Endothelial cell of umbilical vein (primary cell): ENCODE measurements at regions not wholly inside any gene's neighbourhood (a gene's known extent, or its start where the extent isn't known, plus 50 kb on each side); places are given as distances from the start of the nearest gene placed in this dataset.

Experiments
- BruUV-seq: library from RNA; stranded (reverse); fragments of 400-500 nt; replicated peaks from 2 replicates; lab custom pipeline; 2021; lab: Mats Ljungman, UMichigan
- CTCF ChIA-PET: fragments of 300-600, 350-600 bp; sonication (Branson Sonifier 250); formaldehyde crosslinking; loops from one replicate; lab custom pipeline; 2021; ENCODE audit warnings: antibody characterized with exemption, inconsistent platforms; lab: Charles Lee
- POLR2A ChIA-PET: fragments of 300-600, 350-600 bp; sonication (Branson Sonifier 250); formaldehyde crosslinking; loops from one replicate; lab custom pipeline; 2021; ENCODE audit warnings: antibody characterized with exemption, inconsistent platforms; lab: Charles Lee
- DNase-seq: peaks from one replicate; pipeline ENCODE4 v3.0.0-alpha.2; 2011; ENCODE audit warnings: low read depth, low spot score
- FAIRE-seq: peaks from 2 replicates; lab custom pipeline; 2011; peaks lifted over from hg19 to GRCh38; lab: Jason Lieb, UNC
- H2AFZ ChIP-seq: 2 replicates; pipeline ENCODE4 v1.6.0; 2012; ENCODE audit warnings: low read depth, low read length, control low read depth, inconsistent platforms
- H3K27ac ChIP-seq: 2 replicates; pipeline ENCODE4 v1.5.1; 2011; ENCODE audit warnings: low read depth, mild to moderate bottlenecking, control low read depth, low read length, moderate library complexity; ENCODE audit not compliant: insufficient read depth
- H3K27me3 ChIP-seq, 2 experiments: 2 replicates each; pipeline versions ENCODE4 v1.6.0 to v1.6.1; 2011; ENCODE audit warnings: low read length in 2 of 2, mixed read lengths in 1 of 2; ENCODE audit not compliant: control insufficient read depth in 2 of 2, insufficient read depth in 2 of 2
- H3K36me3 ChIP-seq, 2 experiments: 2 replicates in 1 of 2; 3 replicates in 1 of 2; pipeline ENCODE4 v1.5.1; 2011; ENCODE audit warnings: low read length in 2 of 2, mild to moderate bottlenecking in 1 of 2, moderate library complexity in 1 of 2; ENCODE audit not compliant: control insufficient read depth in 2 of 2, insufficient read depth in 2 of 2; ENCODE audit errors: extremely low read depth in 1 of 2
- H3K4me1 ChIP-seq: 3 replicates; pipeline ENCODE4 v1.5.1; 2011; ENCODE audit warnings: mild to moderate bottlenecking, low read length; ENCODE audit not compliant: control insufficient read depth, insufficient read depth; ENCODE audit errors: extremely low read depth
- H3K4me2 ChIP-seq: 2 replicates; pipeline ENCODE4 v1.6.1; 2011; ENCODE audit warnings: low read length, control low read depth, mixed read lengths; ENCODE audit not compliant: insufficient read depth
- H3K4me3 ChIP-seq, 3 experiments: fragments of 200-600 bp in 1 of 3; sonication (generic), shearing (Covaris generic) in 1 of 3; replicated peaks in 1 of 3; 2 replicates each; pipeline ENCODE4 v1.5.1; 2011 to 2016; ENCODE audit warnings: control low read depth in 3 of 3, low read length in 3 of 3, mild to moderate bottlenecking in 2 of 3, inconsistent platforms in 1 of 3, low read depth in 1 of 3, moderate library complexity in 1 of 3; ENCODE audit not compliant: insufficient read depth in 1 of 3
- H3K79me2 ChIP-seq: 2 replicates; pipeline ENCODE4 v1.6.0; 2012; ENCODE audit warnings: low read length, inconsistent platforms; ENCODE audit not compliant: control insufficient read depth, insufficient read depth
- H3K9ac ChIP-seq: replicated peaks from 2 replicates; pipeline ENCODE3; 2011; ENCODE audit warnings: low read length, control low read depth; ENCODE audit not compliant: insufficient read depth; ENCODE audit errors: extremely low read depth
- H3K9me1 ChIP-seq: replicated peaks from 3 replicates; pipeline ENCODE4 v1.6.0; 2011; ENCODE audit warnings: mild to moderate bottlenecking, low read length; ENCODE audit not compliant: control insufficient read depth, insufficient read depth; ENCODE audit errors: extremely low read depth
- H3K9me3 ChIP-seq: replicated peaks from 2 replicates; pipeline ENCODE4 v1.5.1; 2012; ENCODE audit warnings: low read length, inconsistent platforms; ENCODE audit not compliant: control insufficient read depth, insufficient read depth
- H4K20me1 ChIP-seq: replicated peaks from 2 replicates; pipeline ENCODE3; 2011; ENCODE audit warnings: mild to moderate bottlenecking, low read length; ENCODE audit not compliant: control insufficient read depth, insufficient read depth; ENCODE audit errors: extremely low read depth
- CTCF ChIP-seq, 2 donors: IDR thresholded peaks; 1 replicate in 1 of 2; 2 replicates in 1 of 2; pipeline ENCODE4 v1.5.1; 2011; ENCODE audit warnings: low read length in 2 of 2, mild to moderate bottlenecking in 2 of 2, moderate library complexity in 2 of 2, control low read depth in 1 of 2, inconsistent platforms in 1 of 2, low read depth in 1 of 2; ENCODE audit not compliant: insufficient read depth in 1 of 2; ENCODE audit errors: extremely low read depth in 1 of 2
- EZH2 ChIP-seq: IDR thresholded peaks from 2 replicates; pipeline ENCODE4 v1.6.1; 2012; ENCODE audit warnings: borderline replicate concordance, low read depth, mild to moderate bottlenecking, moderate library complexity, low read length, inconsistent platforms; ENCODE audit not compliant: severe bottlenecking
- FOS ChIP-seq: IDR thresholded peaks from 2 replicates; pipeline ENCODE4 v1.6.1; 2011; ENCODE audit warnings: mild to moderate bottlenecking, low read length, moderate library complexity, borderline replicate concordance; ENCODE audit not compliant: insufficient read depth
- GATA2 ChIP-seq: IDR thresholded peaks from 2 replicates; pipeline ENCODE4 v1.7.0; 2011; ENCODE audit warnings: low read depth, mild to moderate bottlenecking, moderate library complexity, mixed read lengths, low read length; ENCODE audit not compliant: insufficient read length, insufficient read depth
- JUN ChIP-seq: IDR thresholded peaks from 2 replicates; pipeline ENCODE4 v1.6.1; 2011; ENCODE audit warnings: borderline replicate concordance, low read depth; ENCODE audit not compliant: insufficient read length, insufficient read depth
- MAX ChIP-seq: IDR thresholded peaks from 2 replicates; pipeline ENCODE4 v1.6.1; 2011; ENCODE audit not compliant: insufficient read depth, insufficient read length
- MYC ChIP-seq: IDR thresholded peaks from one replicate; pipeline ENCODE4 v1.6.1; 2011; ENCODE audit warnings: mild to moderate bottlenecking, low read depth, low read length
- POLR2A ChIP-seq: IDR thresholded peaks from 2 replicates; pipeline ENCODE4 v1.6.1; 2012; ENCODE audit warnings: low read depth, mild to moderate bottlenecking, control low read depth, low read length
- POLR2AphosphoS5 ChIP-seq: IDR thresholded peaks from 2 replicates; pipeline ENCODE4 v1.6.1; 2012; ENCODE audit warnings: low read depth, mild to moderate bottlenecking, control low read depth, low read length, moderate library complexity; ENCODE audit not compliant: insufficient read depth
- dilution Hi-C: fragments of 300-500 bp; cut with MboI; formaldehyde crosslinking; loops from one replicate; pipeline ENCODE4 v1.15.0; 2019; ENCODE audit warnings: low sequenced_read_pairs; ENCODE audit not compliant: extremely low pct_ligation_motif_present
- intact Hi-C: fragments of 100-400 bp; cut with micrococcal nuclease; formaldehyde crosslinking; loops from one replicate; pipeline ENCODE4 v1.10.0; 2022

GRCh38 chr1:57512386-57512785, 88.5 kb upstream of the DAB1 start:
- H3K36me3 ChIP-seq: no peaks in the 10 kb centered on the region
- H3K4me3 ChIP-seq: no peak overlapping the region
- ChIA-PET POLR2A (no interaction called here), CTCF (no interaction called here)
- no peaks in the 10 kb centered on the region for H3K27me3 ChIP-seq
- H3K4me1 ChIP-seq: no peaks in the 10 kb centered on the region
- TF ChIP-seq GATA2: no peak
- TF ChIP-seq MAX: no peak
- no peak for TF ChIP-seq CTCF (IDR thresholded peaks at IDR 0.05; ENCODE audit: extremely low read depth in 1 of 2, insufficient read depth in 1 of 2, low read depth in 1 of 2, low read length in 2 of 2)
- no peak for TF ChIP-seq POLR2A
- no peaks in the 10 kb centered on the region for H4K20me1 ChIP-seq
- intact Hi-C loops (no loop called here), dilution Hi-C loops (no loop called here)
- no peak for FAIRE-seq
- H3K79me2 ChIP-seq: no peaks in the 10 kb centered on the region
- no peak for DNase-seq
- no peaks in the 10 kb centered on the region for H3K9me1 ChIP-seq
- H2AFZ ChIP-seq: no peak overlapping the region
- H3K9me3 ChIP-seq: peaks cover 4% of the 10 kb centered on the region
- no TSS peak for BruUV-seq
- no peak overlapping the region for H3K27ac ChIP-seq
- no peak overlapping the region for H3K4me2 ChIP-seq
- H3K9ac ChIP-seq: no peak overlapping the region

GRCh38 chr1:57506941-57507340, 83.1 kb upstream of the DAB1 start:
- DNase-seq (no peak), FAIRE-seq (no peak)
- H3K9me3 ChIP-seq: no peaks in the 10 kb centered on the region
- ChIA-PET CTCF (no interaction called here), POLR2A (no interaction called here)
- no peak overlapping the region for H3K27ac ChIP-seq
- no TSS peak for BruUV-seq
- TF ChIP-seq GATA2: no peak
- no peak for TF ChIP-seq EZH2
- TF ChIP-seq FOS: no peak
- no peak for TF ChIP-seq MYC
- no peak for TF ChIP-seq POLR2AphosphoS5
- no peak for TF ChIP-seq MAX
- no peak for TF ChIP-seq JUN
- no peak for TF ChIP-seq POLR2A
- no peak for TF ChIP-seq CTCF (IDR thresholded peaks at IDR 0.05; ENCODE audit: extremely low read depth in 1 of 2, insufficient read depth in 1 of 2, low read depth in 1 of 2, low read length in 2 of 2)
- no peaks in the 10 kb centered on the region for H3K9me1 ChIP-seq
- H4K20me1 ChIP-seq: no peaks in the 10 kb centered on the region
- H3K4me3 ChIP-seq: no peak overlapping the region
- intact Hi-C loops (no loop called here), dilution Hi-C loops (no loop called here)
- H3K9ac ChIP-seq: no peak overlapping the region
- no peaks in the 10 kb centered on the region for H3K79me2 ChIP-seq
- H3K4me1 ChIP-seq: no peaks in the 10 kb centered on the region
- H3K36me3 ChIP-seq: no peaks in the 10 kb centered on the region
- no peak overlapping the region for H3K4me2 ChIP-seq
- H3K27me3 ChIP-seq: no peaks in the 10 kb centered on the region
- H2AFZ ChIP-seq: no peak overlapping the region
